NCI-H1694 treated with DMSO at 0.1 percent for 48 hours (cell line): ENCODE measurements at regions not wholly inside any gene's neighbourhood (a gene's known extent, or its start where the extent isn't known, plus 50 kb on each side); places are given as distances from the start of the nearest gene placed in this dataset.
"Not testable (repeated sequence)": the region's sequence is repeated elsewhere in the genome, so short reads cannot be mapped to it uniquely, and the experiment has no call there.

Experiments used
- DNase-seq: peaks from one replicate; lab custom pipeline; 2025; lab: John Stamatoyannopoulos, UW

- DNase-seq: no peak
Observed at GRCh38 chr12:125786143-125786542, 720.9 kb downstream of the AACS start.

DNA sequence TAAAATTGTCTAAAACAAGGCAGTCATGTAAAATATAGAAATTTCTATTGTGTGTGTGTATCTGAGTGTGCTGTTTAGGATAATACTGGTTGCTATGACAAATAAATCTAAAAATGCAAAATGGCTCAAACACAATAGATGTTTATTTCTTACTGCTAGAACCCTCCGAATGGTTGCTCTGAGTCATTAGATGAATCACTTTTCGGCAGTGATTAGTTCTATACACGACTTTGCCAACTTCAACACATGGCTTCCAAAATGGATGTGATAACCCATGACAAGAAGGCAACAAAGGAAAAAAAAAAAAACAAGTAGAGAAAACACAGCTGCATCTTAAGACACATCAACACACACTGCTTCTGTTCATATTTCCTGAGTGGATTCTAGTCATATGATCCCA, 729.2 kb downstream of the AACS start:
- DNase-seq: no peak

GRCh38 chr12:125797421-125798175, 732.4 kb downstream of the AACS start:
- no peak for DNase-seq

DNA sequence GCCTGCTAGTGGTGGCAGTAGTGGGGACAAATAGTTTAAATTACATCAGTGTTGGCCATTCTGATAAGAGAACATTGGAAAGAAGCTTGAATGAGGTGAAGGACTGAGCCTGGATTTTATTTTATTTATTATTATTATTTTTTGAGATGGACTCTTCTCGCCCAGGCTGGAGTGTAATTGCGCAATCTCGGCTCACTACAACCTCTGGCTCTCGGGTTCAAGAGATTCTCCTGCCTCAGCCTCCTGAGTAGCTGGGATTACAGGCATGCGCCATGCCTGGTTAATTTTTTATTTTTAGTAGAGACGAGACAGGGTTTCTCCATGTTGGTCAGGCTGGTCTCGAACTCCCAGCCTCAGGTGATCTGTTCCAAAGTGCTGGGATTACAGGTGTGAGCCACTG, 739.4 kb downstream of the AACS start:
- no peak for DNase-seq

DNA sequence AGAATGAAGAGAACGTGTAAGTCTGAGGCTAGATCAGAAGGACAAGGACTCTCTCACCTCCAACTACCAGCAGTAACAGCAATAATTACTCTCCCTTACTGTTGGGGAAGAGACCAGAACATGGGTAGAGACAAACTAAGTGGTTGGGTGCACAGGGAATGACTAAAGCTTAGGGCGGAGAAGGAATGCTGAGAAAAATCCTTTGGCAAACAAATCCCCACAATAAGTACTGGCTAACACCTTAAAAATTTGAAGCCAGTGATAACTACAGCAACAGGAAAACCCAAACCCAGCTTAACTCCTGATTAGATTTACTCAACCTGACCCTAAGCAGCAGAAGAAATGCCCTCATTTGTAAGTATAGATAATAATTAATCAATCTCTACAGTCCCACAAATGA, 759.0 kb downstream of the AACS start:
- no peak for DNase-seq

DNA sequence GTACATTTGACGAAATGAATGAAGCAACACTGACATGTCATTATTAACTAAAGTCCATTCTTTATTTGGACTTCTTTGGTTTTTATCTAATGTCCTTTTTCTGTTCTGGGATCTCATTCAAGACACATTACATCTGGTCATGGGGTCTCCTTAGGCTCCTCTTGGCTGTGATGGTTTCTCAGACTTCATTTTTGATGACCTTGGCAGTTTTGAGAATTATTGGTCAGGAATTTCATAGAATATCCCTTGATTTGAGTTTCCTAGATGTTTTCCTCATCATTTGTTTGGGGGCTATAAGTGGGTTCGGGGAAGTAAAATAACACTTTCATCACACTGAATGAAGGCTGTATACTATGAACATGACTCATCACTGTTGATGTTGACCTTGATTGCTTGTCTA, 770.6 kb downstream of the AACS start:
- no peak for DNase-seq

- no peak for DNase-seq
Observed at GRCh38 chr12:125836647-125837046, 771.4 kb downstream of the AACS start.

GRCh38 chr12:125841332-125841731, 776.1 kb downstream of the AACS start:
- no peak for DNase-seq

- no peak for DNase-seq
Observed at GRCh38 chr12:125852116-125852515, 786.9 kb downstream of the AACS start.

DNA sequence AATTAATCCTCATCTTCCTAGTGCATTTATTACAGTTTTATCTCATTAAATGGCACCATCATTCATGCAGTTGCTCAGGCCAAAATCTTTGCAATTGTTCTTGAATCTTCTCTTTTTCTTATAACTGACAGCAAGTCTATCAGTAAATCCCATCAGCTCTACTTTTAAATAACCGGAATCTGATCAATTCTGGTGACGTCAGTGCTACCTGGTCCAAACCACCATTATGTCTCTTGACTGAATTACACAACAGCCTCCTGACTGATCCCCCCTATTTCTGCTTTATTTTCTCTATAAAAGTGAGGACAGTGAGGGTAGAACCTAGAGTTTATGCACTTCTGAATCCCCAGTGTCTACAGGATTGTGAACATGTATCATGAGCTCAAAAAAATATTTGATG, 787.4 kb downstream of the AACS start:
- DNase-seq: no peak

DNA sequence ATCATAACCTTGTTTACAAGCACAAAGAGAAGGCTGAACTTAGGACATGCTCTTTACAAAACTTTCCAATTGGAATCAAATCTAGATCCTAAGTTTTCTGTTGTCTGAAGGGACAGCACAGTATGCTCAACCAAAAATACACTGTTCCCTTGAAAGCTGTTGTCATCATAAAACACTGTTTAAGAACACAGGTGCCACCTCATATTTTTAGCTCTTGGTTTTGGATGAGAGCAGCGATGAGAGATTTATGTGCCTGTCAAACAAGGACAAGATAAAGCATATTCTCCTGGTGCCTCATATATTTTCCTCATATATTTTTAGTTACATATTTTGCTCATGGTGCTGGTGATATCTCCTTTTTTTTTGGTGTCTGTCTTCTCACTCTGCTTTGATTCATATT, 788.4 kb downstream of the AACS start:
- DNase-seq: no peak

GRCh38 chr12:125856366-125856765, 791.1 kb downstream of the AACS start:
- DNase-seq: no peak

- DNase-seq: no peak
Observed at GRCh38 chr12:125856896-125857295, 791.7 kb downstream of the AACS start.

DNA sequence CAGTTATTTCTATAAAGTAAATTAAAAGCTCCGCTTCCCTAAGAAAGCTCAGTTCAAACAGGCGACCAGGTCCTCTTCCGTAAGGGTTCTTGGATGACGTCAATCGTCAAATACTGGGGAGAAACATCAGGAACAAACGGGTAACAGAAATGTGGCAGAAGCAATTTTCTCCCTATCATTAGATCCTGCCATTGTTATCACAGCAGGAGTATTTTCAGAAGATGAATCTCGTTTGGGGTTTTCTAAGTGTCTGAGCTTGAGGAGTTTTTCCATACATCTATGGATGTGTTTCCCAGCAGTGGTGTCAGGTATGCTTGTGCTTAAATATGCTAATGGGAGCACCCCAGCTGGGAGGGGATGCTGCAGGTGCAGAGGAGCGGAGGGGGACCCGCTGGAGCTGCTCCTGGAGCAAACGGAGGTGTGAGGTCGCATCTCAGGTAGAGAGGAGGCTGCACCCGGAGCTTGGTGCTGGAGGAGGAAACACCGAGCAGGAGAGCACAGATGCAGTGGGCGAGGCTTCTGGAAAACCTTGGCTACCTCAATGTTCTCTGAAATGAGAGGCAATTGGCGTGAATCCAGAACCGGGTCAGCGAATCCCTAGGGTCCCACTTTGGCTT, 795.5 kb downstream of the AACS start:
- DNase-seq: no peak

DNA sequence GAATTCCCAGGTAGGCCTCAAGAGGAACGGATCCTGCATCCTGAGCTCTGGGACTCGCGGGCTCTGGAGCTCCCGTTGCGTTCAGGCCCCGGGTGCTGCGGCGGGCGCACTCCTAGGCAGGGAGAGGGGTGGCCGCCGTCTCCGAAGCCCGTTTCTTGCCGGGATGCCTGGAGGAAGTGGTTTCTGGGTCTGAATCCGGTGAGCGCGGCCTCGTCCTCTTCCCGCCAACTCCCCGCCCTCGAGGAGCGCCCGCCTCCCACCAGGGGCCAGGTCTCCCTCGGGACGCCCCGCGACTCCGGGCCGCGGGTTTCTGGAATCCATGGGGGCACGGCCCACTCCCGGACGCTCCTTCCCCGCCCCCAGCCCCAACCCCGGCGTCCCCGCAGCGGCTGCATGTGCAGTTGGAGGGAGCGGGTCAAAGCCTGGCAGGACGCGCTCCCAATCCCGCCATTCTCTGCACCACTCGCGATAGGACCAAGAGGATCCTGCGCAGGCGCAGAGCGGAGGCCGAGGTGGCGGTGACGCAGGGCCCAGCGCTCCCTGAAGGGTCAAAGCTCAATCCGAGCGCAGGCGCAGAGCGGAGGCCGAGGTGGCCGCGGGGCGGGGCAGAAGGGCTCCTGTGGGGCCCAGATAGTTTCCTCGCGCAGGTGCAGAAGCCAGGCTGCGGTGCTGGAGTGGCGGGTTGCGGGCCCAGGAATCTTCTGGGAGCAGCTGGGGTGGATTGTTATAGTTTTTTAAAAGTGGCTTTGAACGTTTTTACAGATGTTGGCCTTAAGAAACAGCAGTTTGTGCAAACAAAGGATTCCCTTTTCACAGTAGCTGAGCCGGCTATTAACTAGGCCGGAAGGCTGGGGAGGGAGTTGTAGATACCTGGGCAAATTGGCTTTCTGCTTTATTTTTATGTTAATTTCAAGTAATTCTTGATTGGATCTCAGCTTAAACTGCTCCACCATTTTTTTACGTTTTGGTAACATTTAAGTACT, 796.4 kb downstream of the AACS start:
- no peak for DNase-seq

GRCh38 chr12:125865236-125865635, 800.0 kb downstream of the AACS start:
- not testable (repeated sequence) for DNase-seq

GRCh38 chr12:125871811-125872594, 806.8 kb downstream of the AACS start:
- no peak for DNase-seq

GRCh38 chr12:125873016-125873415, 807.8 kb downstream of the AACS start:
- no peak for DNase-seq

DNA sequence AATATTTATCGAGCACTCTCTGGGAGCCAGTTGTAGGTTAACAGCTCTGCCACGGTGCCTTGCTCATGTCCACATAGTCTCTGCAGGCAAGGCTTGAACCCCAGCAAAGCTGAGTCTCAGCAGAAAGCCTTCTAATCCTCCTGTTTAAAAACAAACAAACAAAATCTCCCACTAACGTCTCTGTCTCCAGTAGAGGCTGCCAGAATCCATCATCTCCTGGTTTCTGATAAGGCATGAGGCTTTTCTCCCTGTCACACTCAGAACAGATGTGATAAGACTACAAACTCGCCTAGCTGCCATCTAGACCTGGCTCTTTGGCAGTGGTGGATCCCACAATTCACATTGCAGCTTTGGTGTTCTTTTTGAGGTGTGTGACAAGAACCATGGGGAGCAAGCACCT, 813.2 kb downstream of the AACS start:
- DNase-seq: no peak

DNA sequence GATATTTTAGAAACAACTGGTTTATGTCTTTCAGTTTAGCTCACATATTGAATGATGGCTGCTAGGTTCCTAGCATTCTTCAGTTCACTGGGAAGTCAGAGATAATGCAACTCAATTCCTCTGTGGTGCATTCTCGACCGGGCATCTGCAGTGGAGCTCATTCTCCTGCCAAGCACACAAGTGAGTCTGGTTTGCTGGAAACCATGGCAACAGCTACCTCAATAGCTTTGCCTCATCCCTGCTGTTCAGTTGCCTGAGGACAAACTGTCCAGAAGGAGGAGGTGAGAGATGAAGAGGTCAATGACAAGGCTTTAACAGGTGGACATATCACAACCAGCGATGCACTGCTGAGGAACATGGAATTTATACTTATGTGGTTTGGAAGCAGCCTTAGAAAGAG, 816.9 kb downstream of the AACS start:
- no peak for DNase-seq

DNA sequence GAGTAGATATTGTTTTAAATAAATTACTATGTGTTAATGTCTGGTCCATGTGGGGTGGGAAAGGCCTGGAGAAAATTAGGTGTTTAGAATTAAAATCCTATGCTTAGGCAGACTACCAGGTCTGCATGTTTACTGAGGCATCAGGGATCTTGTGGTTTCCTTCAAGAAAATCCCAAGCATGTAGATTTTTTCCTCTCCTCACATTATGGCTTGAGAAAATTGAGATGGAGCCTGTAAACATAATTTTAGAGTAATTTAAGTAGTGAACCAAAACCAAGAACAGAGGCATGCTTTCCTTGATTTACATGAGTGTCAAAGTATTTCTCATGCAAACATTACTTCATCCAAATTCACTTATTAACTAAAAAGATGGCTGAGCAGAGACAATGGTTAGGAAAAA, 823.7 kb downstream of the AACS start:
- no peak for DNase-seq

- DNase-seq: no peak
Observed at GRCh38 chr12:125889742-125890141, 824.5 kb downstream of the AACS start.
